Medulla oblongata (tissue), 1 donor: ENCODE measurements at regions not wholly inside any gene's neighbourhood (a gene's known extent, or its start where the extent isn't known, plus 50 kb on each side); places are given as distances from the start of the nearest gene placed in this dataset.
A peak's percentile ranks its signal among the peaks of the same experiment; 100 is the strongest.

Source experiments
- DNase-seq: peaks from one replicate; pipeline ENCODE4 v3.0.0-alpha.2; 2015; ENCODE audit errors: extremely low spot score

GRCh38 chr6:45830441-45831139, 185.1 kb downstream of the CLIC5 start:
- peak; percentile 20 for DNase-seq

DNA sequence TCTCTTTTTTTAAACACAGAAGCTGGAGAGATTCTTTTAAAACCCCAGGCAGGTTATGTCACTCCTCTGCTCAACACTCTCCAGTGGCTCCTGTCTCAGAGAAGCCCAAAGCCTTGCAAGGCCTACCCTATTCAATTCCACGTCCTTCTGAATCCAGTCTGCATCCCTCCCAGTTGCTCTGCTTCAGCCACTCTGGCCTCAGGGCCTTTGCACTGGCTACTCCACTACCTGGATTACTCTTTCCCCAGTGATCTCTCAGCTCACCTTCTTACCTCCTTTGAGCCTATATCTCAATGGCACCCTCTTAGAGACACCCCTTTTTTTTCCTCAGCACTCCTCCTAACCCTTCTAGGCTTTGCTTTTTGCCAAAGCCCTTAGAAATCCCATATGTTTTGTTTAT, 185.8 kb downstream of the CLIC5 start:
- no peak for DNase-seq

DNA sequence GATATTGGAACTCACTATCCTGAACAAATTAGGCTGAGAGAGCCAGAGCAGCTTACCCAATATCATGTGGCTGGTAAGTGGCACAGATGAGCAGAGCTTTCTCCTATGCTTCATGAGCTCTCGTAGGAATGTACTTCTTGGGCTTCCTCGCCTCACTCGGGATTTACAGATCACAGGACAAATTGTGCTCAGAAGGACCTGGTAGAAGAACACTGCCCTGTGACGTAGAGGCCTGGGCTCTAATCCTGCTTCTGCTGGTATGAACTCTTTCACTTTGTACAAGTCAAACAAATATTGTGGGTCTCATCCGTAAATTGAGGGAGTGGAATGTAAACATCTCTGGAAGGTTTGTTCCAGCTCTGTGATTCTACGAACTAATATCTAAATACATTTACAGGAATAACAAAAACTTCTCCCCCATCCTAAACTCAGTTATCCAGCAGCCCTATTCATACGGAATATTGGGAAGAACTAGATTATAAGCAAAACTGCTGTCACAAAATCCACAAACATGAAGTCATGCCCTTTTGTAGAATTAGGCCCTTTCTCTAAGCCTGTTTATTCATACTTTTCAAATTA, 187.6 kb downstream of the CLIC5 start:
- no peak for DNase-seq

GRCh38 chr6:45822873-45823272, 192.8 kb downstream of the CLIC5 start:
- no peak for DNase-seq

GRCh38 chr6:45822246-45822812, 193.3 kb downstream of the CLIC5 start:
- peak; percentile 5 for DNase-seq

GRCh38 chr6:45818655-45819054, 197.0 kb downstream of the CLIC5 start:
- no peak for DNase-seq

DNA sequence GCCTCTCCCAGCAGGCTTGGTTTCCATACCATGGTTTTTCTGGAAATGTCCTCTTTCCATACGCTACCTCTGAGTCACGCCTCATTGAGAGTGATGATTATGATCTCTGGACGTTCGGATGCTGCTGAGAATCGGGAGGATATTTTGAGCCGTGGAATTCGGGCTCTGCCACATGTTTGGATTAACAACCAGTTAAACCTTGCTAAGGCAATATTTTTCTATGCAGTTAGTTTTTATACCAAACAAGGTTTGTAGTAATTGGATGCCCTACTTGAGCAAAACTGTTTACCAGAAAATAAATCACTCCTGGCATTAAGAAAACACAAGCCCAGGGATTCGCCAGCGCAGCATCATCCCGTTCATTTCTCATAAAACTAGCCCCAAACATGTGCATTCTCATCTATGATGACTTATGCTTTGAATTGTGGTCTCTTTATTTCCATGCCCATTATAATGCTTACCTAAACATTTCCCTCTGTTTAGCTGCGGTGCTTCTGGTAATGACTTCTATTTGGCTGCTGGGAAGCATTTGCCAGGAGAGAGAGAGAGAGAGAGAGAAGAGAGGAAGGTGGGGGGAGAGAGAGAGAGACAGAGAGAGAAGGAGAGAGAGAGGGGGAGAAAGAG, 198.9 kb downstream of the CLIC5 start:
- no peak for DNase-seq

DNA sequence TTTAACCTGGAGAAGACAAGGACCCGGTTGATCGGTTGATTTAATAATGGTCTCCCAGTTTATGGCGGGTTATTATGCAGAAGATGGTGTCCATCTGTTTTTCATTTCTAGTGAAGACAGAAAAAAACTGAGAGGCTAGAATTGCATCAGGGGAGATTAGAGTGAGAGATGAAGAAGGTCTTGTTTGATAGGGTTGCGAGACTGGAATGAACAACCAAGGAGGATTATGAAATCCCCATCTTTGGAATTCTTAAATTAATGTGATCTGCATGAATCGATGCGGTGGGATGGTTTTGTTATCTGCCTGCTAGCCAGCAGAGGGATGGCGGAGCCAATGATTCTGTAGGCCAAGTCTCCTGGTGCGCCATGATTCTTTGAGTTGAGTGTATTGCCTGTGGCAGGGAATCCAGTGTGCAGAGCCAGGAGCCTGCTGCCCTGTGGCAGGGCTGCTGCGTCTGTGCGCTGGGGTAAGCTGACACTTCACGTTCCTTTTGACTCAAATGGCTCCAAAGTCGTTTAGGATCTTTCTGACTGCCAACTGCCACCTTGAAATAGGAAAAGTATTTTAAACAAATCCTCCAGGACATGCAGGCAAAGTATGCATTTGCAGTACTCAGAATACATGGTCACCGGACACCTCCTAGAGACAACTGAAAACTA, 200.1 kb downstream of the CLIC5 start:
- DNase-seq = no peak

DNA sequence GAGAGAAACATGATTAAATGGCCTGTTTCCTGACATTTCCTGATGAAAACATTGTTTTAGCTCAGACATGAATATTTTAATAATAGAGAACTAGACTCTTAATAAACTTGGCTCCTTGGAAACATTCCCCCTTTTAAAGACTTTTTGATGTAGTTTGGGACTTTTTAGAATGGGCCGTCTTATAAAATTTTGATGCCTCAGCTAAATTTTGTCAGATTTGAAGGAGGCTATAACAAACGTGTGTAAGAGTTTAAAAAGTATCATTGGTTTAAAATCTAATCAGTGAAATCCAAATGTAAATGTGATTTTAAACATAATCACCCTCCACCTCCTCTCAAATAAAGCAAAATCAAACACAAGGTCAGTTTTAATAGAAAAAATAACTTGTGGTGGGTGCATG, 200.9 kb downstream of the CLIC5 start:
- no peak for DNase-seq

GRCh38 chr6:45813943-45814342, 201.7 kb downstream of the CLIC5 start:
- no peak for DNase-seq

- DNase-seq = peak; percentile 70
Measured at GRCh38 chr6:45812922-45813321, 202.7 kb downstream of the CLIC5 start.

GRCh38 chr6:45808917-45809316, 206.7 kb downstream of the CLIC5 start:
- no peak for DNase-seq

- no peak for DNase-seq
Measured at GRCh38 chr6:45808042-45808645, 207.5 kb downstream of the CLIC5 start.

GRCh38 chr6:45807311-45808041, 208.2 kb downstream of the CLIC5 start:
- no peak for DNase-seq

- no peak for DNase-seq
Measured at GRCh38 chr6:45806172-45806571, 209.5 kb downstream of the CLIC5 start.

DNA sequence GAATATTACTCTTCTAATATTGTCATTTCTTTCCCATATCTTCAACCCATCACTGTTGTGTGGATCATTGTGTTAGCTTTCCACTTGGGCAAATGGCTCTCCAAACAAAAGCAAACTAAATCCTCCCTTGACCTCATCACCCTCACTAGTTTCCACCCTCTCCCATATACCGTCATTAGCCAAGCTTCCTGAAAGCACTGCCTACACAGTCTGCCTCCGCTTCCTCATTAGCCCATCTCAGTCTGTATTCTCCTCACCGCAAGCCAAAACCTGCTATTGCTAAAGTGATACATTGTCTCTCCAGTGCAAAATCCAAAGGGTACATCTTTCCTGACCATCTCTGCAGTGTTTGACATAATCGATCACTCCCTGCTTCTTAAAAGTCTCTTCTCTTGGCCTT, 212.6 kb downstream of the CLIC5 start:
- DNase-seq = no peak

DNA sequence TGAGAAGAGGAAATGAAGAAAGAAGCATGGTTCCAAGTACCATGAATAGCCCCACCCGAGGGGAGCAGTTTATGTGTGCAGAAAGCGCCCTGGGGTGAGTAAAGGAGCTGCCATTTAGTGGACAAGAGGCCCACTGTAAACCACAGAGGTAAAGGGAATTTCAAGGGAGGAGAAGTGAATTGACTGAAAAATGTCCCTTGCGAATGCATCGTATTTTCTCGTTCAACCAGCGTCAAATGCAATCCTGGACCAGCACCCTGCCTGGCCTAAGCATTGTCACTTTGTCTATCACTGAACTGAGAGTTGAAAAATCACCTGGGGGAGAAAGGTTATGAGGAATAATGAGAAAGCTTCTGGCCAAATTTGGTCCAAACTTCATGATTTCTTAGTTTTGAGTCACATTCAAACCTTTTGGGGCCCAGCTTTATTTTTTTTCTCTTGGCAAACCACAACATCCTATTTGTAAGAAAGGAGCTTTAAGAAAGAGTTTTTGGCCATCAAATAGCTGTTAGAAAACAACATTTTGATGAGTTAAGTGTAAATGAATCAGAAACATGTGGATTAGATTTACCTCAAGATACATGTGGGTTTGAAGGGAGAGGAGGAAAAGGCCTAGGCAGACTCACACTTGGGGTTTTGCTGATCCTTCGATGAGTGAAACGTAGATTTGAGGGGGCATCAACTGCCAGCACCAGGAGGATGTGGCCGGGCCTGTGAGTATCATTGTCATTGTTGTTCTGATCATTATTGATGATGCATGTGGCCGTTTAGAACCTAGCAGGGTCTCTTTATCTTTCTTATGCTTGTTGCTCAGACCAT, 214.0 kb downstream of the CLIC5 start:
- no peak for DNase-seq

DNA sequence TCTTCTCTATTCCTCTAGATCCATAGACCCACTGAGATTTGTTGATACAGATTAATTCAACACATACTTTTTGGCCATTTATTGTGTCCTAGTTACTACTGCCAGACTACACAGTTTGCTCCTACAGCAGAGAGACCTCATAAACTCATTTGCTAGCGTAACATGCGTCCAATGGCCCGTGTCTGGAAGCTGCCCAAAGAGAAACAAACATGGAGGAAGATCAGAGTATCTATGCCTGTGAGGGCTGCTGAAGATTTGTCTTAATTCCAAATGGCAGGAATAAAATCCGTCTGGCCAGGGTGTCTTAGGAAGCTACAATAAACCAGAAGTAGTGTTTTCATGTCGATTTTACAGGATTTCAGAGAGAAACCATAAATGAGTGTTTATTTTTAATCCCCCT, 214.7 kb downstream of the CLIC5 start:
- DNase-seq = no peak

DNA sequence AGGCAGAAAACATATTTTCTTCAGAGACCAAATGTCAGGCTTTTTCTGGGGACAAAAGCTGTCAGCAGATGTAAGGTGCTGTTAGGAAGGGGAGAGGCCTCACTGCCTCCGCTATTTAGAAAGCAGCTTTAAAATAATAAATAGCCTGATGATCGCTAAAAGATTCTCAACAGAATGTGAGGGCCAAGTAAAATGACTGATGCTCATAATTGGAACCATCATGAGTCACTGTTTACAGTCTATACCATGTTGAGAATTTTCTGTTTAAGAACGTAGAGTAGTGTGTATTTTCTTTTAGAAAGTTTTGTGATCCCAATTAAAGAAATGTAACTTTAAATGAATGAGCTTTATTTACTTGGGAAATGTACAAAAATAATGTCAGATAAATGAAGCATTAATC, 220.0 kb downstream of the CLIC5 start:
- DNase-seq = no peak

GRCh38 chr6:45794465-45794864, 221.2 kb downstream of the CLIC5 start:
- no peak for DNase-seq
